ENCODE measurements at regions not wholly inside any gene's neighbourhood (a gene's known extent, or its start where the extent isn't known, plus 50 kb on each side); places are given as distances from the start of the nearest gene placed in this dataset.

DNA sequence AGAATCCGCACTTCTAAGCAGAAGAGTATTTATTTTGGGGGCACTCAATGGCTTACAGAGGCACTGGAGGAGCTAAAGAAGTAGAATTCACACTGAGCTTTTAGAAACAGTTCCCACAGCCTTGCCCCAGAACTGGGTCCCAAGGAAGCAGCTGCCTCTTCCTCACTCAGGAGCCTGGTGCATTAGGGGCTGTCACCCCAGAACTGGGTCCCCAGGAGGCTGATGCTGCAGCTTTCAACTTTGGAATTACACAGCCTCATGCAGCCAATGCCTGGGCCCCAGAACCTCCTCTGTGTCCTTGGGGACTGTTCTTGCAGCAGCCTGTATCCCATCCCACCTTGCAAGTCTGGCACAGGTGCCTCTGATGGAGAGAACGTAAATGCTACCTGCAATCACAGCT is 96.4 kb downstream of the DACT2 start:
- DNase-seq (ENCODE audit: low read depth): no peak
- H3K4me3 ChIP-seq (ENCODE audit: low read length): no peak overlapping the region
- TF ChIP-seq, protein P1, sequence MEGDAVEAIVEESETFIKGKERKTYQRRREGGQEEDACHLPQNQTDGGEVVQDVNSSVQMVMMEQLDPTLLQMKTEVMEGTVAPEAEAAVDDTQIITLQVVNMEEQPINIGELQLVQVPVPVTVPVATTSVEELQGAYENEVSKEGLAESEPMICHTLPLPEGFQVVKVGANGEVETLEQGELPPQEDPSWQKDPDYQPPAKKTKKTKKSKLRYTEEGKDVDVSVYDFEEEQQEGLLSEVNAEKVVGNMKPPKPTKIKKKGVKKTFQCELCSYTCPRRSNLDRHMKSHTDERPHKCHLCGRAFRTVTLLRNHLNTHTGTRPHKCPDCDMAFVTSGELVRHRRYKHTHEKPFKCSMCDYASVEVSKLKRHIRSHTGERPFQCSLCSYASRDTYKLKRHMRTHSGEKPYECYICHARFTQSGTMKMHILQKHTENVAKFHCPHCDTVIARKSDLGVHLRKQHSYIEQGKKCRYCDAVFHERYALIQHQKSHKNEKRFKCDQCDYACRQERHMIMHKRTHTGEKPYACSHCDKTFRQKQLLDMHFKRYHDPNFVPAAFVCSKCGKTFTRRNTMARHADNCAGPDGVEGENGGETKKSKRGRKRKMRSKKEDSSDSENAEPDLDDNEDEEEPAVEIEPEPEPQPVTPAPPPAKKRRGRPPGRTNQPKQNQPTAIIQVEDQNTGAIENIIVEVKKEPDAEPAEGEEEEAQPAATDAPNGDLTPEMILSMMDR (IDR thresholded peaks at IDR 0.05; ENCODE audit: insufficient read depth, low read depth, low read length, missing control alignments): no peak

- TF ChIP-seq, protein P1 (IDR thresholded peaks at IDR 0.05; ENCODE audit: insufficient read depth, low read depth, low read length, missing control alignments): no peak
- H3K4me3 ChIP-seq (ENCODE audit: low read length): no peak overlapping the region
- DNase-seq (ENCODE audit: low read depth): no peak
Measured at GRCh38 chr6:168222115-168223043, 97.2 kb downstream of the DACT2 start.

DNA sequence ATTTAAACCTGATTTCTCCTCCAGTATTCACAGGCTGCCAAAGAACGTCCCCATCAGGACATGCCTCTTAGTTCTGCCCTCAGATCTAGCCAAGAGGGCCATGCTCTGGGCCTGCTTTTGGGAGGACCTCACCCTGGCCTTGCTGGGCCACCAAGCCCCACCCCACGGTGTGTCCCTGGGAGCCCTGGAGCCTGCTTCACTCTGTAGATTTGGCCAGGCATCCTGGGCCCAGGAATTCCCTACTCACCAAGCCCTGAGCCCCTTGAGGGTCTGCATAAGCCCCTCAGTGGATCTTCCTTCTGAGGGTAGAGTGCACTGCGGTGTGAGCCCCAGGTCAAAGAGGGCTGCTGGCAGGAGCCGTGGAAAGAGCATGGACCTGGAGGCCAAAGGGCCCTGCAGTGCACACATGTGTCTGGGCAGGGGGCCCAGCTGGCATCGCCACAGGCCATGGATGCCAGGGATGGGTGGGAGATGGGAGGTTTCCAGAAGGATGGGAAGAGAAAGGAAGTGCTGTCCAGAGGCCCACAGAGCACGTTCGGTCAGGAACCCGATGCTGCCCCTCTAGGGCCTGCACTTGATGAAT is 98.0 kb downstream of the DACT2 start:
- H3K4me3 ChIP-seq (ENCODE audit: low read length): no peak overlapping the region
- TF ChIP-seq, protein P1 (IDR thresholded peaks at IDR 0.05; ENCODE audit: insufficient read depth, low read depth, low read length, missing control alignments): no peak

GRCh38 chr6:168221000-168221399 is 98.6 kb downstream of the DACT2 start:
- no peak overlapping the region for H3K4me3 ChIP-seq (ENCODE audit: low read length)
- TF ChIP-seq, protein P1 (IDR thresholded peaks at IDR 0.05; ENCODE audit: insufficient read depth, low read depth, low read length, missing control alignments): no peak
- no peak for DNase-seq (ENCODE audit: low read depth)

More for the DNA sequence above, 98.0 kb downstream of the DACT2 start:
- DNase-seq (ENCODE audit: low read depth): no peak

GRCh38 chr6:168219804-168220203 is 99.8 kb downstream of the DACT2 start:
- TF ChIP-seq, protein P1 (IDR thresholded peaks at IDR 0.05; ENCODE audit: insufficient read depth, low read depth, low read length, missing control alignments): no peak
- no peak for DNase-seq (ENCODE audit: low read depth)

GRCh38 chr6:168218785-168219566 is 100.6 kb downstream of the DACT2 start:
- TF ChIP-seq, protein P1 (IDR thresholded peaks at IDR 0.05; ENCODE audit: insufficient read depth, low read depth, low read length, missing control alignments): no peak
- no peak overlapping the region for H3K4me3 ChIP-seq (ENCODE audit: low read length)
- DNase-seq (ENCODE audit: low read depth): no peak

More at GRCh38 chr6:168219804-168220203, 99.8 kb downstream of the DACT2 start:
- H3K4me3 ChIP-seq (ENCODE audit: low read length): no peak overlapping the region

All from epithelial cell of esophagus (primary cell).